ENCODE measurements at regions not wholly inside any gene's neighbourhood (a gene's known extent, or its start where the extent isn't known, plus 50 kb on each side); places are given as distances from the start of the nearest gene placed in this dataset.

DNA sequence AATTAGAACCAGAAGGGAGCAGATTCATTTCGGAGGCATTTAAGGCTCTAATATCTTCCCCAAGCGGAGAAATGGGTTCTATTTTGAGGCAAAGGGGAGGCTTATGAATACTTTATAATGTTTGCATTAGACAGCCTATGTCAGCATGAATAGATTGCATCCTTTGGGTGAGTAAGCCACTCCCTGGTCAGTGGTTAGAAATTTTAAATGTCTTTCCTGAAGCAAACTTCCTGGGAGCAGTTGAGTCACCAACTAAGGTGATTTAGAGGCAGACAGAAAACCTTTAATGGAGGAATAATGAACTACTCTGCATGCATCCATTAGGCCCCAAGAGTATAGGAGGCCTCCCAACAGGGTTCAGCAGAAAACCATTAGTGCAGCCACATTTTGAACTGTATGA is 204.9 kb downstream of the ELAVL2 start:
- TF ChIP-seq, protein P1, sequence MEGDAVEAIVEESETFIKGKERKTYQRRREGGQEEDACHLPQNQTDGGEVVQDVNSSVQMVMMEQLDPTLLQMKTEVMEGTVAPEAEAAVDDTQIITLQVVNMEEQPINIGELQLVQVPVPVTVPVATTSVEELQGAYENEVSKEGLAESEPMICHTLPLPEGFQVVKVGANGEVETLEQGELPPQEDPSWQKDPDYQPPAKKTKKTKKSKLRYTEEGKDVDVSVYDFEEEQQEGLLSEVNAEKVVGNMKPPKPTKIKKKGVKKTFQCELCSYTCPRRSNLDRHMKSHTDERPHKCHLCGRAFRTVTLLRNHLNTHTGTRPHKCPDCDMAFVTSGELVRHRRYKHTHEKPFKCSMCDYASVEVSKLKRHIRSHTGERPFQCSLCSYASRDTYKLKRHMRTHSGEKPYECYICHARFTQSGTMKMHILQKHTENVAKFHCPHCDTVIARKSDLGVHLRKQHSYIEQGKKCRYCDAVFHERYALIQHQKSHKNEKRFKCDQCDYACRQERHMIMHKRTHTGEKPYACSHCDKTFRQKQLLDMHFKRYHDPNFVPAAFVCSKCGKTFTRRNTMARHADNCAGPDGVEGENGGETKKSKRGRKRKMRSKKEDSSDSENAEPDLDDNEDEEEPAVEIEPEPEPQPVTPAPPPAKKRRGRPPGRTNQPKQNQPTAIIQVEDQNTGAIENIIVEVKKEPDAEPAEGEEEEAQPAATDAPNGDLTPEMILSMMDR (IDR thresholded peaks at IDR 0.05 in 4 of 5, conservative IDR thresholded peaks at IDR 0.05 in 1 of 5): no peak
- no peak overlapping the region for H3K4me3 ChIP-seq
- no peaks in the 10 kb centered on the region for H3K27me3 ChIP-seq
- no peak for ATAC-seq
- intact Hi-C loops (cut with DNase I; ENCODE audit: low total_unique reads) (no loop called here), in situ Hi-C loops (cut with MboI; ENCODE audit: low sequenced_read_pairs in 4 of 4) (no loop called here)
- H3K9me3 ChIP-seq: no peaks in the 10 kb centered on the region
- no peaks in the 10 kb centered on the region for H3K36me3 ChIP-seq
- peak overlapping the region in 1 of 4 donors; percentile 16 for H3K27ac ChIP-seq
- DNase-seq: no peak
- no peaks in the 10 kb centered on the region for H3K4me1 ChIP-seq

DNA sequence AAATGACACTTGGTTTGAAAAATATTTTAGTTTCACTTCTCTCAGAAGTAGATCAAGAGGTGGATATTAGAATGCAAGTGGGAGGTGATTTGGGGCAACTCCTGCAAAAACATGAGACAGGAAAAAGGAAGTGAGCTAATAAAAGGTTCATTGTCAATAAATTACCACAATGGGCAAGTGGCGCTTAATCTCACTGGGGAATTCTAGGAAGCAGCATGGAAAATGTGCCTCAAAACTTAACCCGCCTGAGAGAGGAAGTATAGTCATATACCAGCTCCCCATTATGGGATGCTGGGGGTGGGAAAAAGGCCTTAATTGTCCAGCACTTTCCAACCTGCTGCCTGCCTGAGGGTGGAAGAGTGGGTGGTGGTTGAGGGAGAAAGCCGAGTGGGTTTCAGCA is 204.1 kb downstream of the ELAVL2 start:
- H3K4me3 ChIP-seq: no peak overlapping the region
- no peaks in the 10 kb centered on the region for H3K4me1 ChIP-seq
- H3K27me3 ChIP-seq: no peaks in the 10 kb centered on the region
- in situ Hi-C loops (cut with MboI; ENCODE audit: low sequenced_read_pairs in 4 of 4): no loop called here
- H3K27ac ChIP-seq: peak overlapping the region in 1 of 4 donors; percentile 39
- DNase-seq: no peak
- H3K9me3 ChIP-seq: no peaks in the 10 kb centered on the region
- H3K36me3 ChIP-seq: no peaks in the 10 kb centered on the region
- intact Hi-C loops (cut with DNase I; ENCODE audit: low total_unique reads): no loop called here
- TF ChIP-seq, protein P1 (IDR thresholded peaks at IDR 0.05 in 4 of 5, conservative IDR thresholded peaks at IDR 0.05 in 1 of 5): no peak
- no peak for TF ChIP-seq POLR2A (IDR thresholded peaks at IDR 0.05)
- ATAC-seq: no peak

DNA sequence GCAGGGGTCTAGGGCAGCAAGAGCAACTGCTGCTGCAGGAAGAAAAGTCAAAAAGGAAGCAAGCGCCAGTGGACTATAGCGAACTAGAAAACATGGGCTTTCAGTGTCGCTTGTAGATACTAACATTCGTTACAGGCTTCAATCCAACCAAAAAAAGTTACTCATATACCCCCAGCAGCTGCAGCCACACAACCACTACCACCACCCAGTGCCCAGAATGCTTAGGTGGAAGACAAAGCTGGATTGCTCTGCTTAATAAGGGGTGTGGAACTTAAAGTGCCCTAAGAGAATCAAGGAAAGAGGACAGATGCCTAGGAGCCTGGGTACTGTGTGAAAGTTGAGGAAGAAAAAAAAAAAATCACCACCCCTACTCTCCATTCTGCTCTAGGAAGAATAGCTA is 203.6 kb downstream of the ELAVL2 start:
- TF ChIP-seq, protein P1 (IDR thresholded peaks at IDR 0.05 in 4 of 5, conservative IDR thresholded peaks at IDR 0.05 in 1 of 5): no peak
- TF ChIP-seq POLR2A (IDR thresholded peaks at IDR 0.05): no peak
- DNase-seq: no peak
- Histone ChIP-seq H3K36me3 (no peaks in the 10 kb centered on the region), H3K9me3 (no peaks in the 10 kb centered on the region), H3K4me1 (no peaks in the 10 kb centered on the region), H3K27me3 (no peaks in the 10 kb centered on the region), H3K27ac (peak overlapping the region in 1 of 4 donors; percentile 39), H3K4me3 (no peak overlapping the region)
- intact Hi-C loops (cut with DNase I; ENCODE audit: low total_unique reads): no loop called here
- in situ Hi-C loops (cut with MboI; ENCODE audit: low sequenced_read_pairs in 4 of 4): no loop called here
- no peak for ATAC-seq

DNA sequence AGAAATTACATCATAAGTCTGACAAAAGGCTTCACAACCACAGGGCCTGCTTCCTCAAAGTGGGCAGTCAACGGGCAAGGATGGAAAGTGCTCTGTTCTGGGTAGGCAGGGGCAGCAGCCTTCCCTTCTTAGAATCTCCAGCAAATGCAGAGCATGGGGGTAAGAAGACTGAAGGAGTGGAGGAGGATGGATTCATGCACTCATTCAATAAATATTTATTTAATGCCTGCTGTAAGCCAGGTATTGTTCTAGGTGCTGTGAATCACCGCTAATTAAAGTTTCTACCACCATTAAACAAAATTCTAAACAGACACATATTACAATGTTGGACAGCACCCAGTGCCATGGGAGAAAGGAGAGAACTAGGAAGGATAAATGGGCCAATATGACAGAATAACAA is 195.6 kb downstream of the ELAVL2 start:
- Histone ChIP-seq H3K4me3 (no peak overlapping the region), H3K27me3 (no peaks in the 10 kb centered on the region), H3K4me1 (no peaks in the 10 kb centered on the region), H3K9me3 (no peaks in the 10 kb centered on the region), H3K27ac (no peak overlapping the region), H3K36me3 (no peaks in the 10 kb centered on the region)
- DNase-seq (no peak), ATAC-seq (no peak)
- intact Hi-C loops (cut with DNase I; ENCODE audit: low total_unique reads): no loop called here
- TF ChIP-seq POLR2A (IDR thresholded peaks at IDR 0.05): no peak
- TF ChIP-seq, protein P1 (IDR thresholded peaks at IDR 0.05 in 4 of 5, conservative IDR thresholded peaks at IDR 0.05 in 1 of 5): no peak
- in situ Hi-C loops (cut with MboI; ENCODE audit: low sequenced_read_pairs in 4 of 4): loop anchor here in 1 of 4 donors (25.0 kb wide), 1 partner anchor 107 kb away; no protein-coding TSS in a partner anchor

DNA sequence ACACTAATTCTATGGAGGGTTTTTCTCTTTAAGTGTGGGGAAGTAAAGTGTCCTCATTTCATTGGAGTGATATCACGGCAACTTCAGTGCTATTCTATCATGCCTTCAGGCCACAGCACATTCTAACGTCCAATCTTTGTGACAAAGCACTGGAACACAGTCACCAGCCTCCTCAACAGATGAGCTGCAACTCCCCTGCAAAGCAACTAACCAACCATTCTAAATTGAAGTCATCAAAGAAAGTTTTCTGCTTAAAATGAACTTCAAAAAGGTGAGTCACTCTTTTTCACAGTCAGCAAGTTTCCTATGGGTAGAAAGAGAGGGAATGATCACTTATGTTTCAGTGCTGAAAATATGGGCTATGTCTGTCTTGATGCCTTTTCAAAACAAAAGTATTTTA is 190.8 kb downstream of the ELAVL2 start:
- Histone ChIP-seq H3K4me3 (no peak overlapping the region), H3K27me3 (no peaks in the 10 kb centered on the region), H3K27ac (no peak overlapping the region), H3K36me3 (no peaks in the 10 kb centered on the region), H3K4me1 (no peaks in the 10 kb centered on the region), H3K9me3 (no peaks in the 10 kb centered on the region)
- DNase-seq (no peak), ATAC-seq (no peak)
- TF ChIP-seq, protein P1 (IDR thresholded peaks at IDR 0.05 in 4 of 5, conservative IDR thresholded peaks at IDR 0.05 in 1 of 5): no peak
- no peak for TF ChIP-seq POLR2A (IDR thresholded peaks at IDR 0.05)
- in situ Hi-C loops (cut with MboI; ENCODE audit: low sequenced_read_pairs in 4 of 4): loop anchor here in 1 of 4 donors (25.0 kb wide), 1 partner anchor 102 kb away; no protein-coding TSS in a partner anchor
- intact Hi-C loops (cut with DNase I; ENCODE audit: low total_unique reads): no loop called here

Data from gastrocnemius medialis (tissue), 4 donors.